Vagina (tissue), 2 donors: ENCODE measurements at regions not wholly inside any gene's neighbourhood (a gene's known extent, or its start where the extent isn't known, plus 50 kb on each side); places are given as distances from the start of the nearest gene placed in this dataset.

ENCODE experiments used
- POLR2A ChIP-seq, 2 donors: fragments of 450-650 bp; IDR thresholded peaks; one replicate each; pipeline ENCODE4 v1.6.1; 2017; ENCODE audit warnings: antibody characterized with exemption in 2 of 2, mild to moderate bottlenecking in 2 of 2, moderate library complexity in 2 of 2
- POLR2AphosphoS5 ChIP-seq, 2 donors: sonication (generic); formaldehyde crosslinking; IDR thresholded peaks; one replicate each; pipeline ENCODE4 v1.9.0; 2017; ENCODE audit warnings: antibody characterized with exemption in 2 of 2, mild to moderate bottlenecking in 2 of 2, low read depth in 1 of 2; ENCODE audit not compliant: insufficient read depth in 1 of 2
- TF ChIP-seq, protein P1 (sequence below), 3 experiments: fragments of 450-650 bp in 2 of 3; fragments of 200-600 bp in 1 of 3; sonication (generic) in 1 of 3; IDR thresholded peaks; one replicate each; pipeline ENCODE4 v1.5.1; 2017 to 2019; ENCODE audit warnings: antibody characterized with exemption in 3 of 3, mild to moderate bottlenecking in 2 of 3, moderate library complexity in 2 of 3

DNA sequence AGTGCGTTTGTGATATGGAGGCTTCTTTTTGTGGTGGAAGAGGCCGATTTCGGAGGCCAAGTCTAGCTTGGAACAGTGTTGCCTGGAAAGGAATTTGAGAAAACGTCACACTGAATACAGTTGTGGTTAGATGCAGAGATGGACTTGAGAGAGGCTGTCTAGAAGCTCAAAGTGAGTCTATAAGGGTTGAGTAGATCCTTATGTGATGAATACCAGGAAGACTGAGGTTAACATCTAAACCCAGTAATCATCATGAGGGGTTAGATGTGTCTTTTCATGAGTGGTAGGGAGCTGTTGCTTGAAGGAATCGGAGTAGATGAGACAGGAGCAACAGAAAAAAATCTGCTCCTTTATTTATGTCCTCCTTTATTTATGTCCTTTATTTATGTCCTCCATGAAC, 114.6 kb upstream of the IVNS1ABP start:
- TF ChIP-seq, protein P1, sequence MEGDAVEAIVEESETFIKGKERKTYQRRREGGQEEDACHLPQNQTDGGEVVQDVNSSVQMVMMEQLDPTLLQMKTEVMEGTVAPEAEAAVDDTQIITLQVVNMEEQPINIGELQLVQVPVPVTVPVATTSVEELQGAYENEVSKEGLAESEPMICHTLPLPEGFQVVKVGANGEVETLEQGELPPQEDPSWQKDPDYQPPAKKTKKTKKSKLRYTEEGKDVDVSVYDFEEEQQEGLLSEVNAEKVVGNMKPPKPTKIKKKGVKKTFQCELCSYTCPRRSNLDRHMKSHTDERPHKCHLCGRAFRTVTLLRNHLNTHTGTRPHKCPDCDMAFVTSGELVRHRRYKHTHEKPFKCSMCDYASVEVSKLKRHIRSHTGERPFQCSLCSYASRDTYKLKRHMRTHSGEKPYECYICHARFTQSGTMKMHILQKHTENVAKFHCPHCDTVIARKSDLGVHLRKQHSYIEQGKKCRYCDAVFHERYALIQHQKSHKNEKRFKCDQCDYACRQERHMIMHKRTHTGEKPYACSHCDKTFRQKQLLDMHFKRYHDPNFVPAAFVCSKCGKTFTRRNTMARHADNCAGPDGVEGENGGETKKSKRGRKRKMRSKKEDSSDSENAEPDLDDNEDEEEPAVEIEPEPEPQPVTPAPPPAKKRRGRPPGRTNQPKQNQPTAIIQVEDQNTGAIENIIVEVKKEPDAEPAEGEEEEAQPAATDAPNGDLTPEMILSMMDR (IDR thresholded peaks at IDR 0.05): no peak
- TF ChIP-seq POLR2A (IDR thresholded peaks at IDR 0.05) (no peak), POLR2AphosphoS5 (IDR thresholded peaks at IDR 0.05; ENCODE audit: insufficient read depth in 1 of 2, low read depth in 1 of 2) (no peak)
